Lower leg skin (tissue), 3 donors: ENCODE measurements at regions not wholly inside any gene's neighbourhood (a gene's known extent, or its start where the extent isn't known, plus 50 kb on each side); places are given as distances from the start of the nearest gene placed in this dataset.

Experiments used
- CTCF ChIP-seq, 3 donors: fragments of 450-650 bp; IDR thresholded peaks; one replicate each; pipeline ENCODE4 v1.5.1; 2016; ENCODE audit warnings: antibody characterized with exemption in 3 of 3, mild to moderate bottlenecking in 3 of 3, moderate library complexity in 2 of 3
- POLR2A ChIP-seq, 2 donors: fragments of 450-650 bp; IDR thresholded peaks; one replicate each; pipeline ENCODE4 v1.6.1; 2016 to 2017; ENCODE audit warnings: antibody characterized with exemption in 2 of 2, mild to moderate bottlenecking in 1 of 2, moderate library complexity in 1 of 2

GRCh38 chr15:88749699-88750098, 53.5 kb upstream of the ACAN start:
- TF ChIP-seq POLR2A (IDR thresholded peaks at IDR 0.05) = no peak
- no peak for TF ChIP-seq CTCF (IDR thresholded peaks at IDR 0.05)
